Gastroesophageal sphincter (tissue), 3 donors: ENCODE measurements at regions not wholly inside any gene's neighbourhood (a gene's known extent, or its start where the extent isn't known, plus 50 kb on each side); places are given as distances from the start of the nearest gene placed in this dataset.

Experiments
- CTCF ChIP-seq, 4 experiments: fragments of 200-600 bp in 2 of 4; fragments of 450-650 bp in 2 of 4; sonication (generic) in 1 of 4; IDR thresholded peaks; one replicate each; pipeline ENCODE4 v1.5.1; 2017 to 2019; ENCODE audit warnings: antibody characterized with exemption in 4 of 4, mild to moderate bottlenecking in 2 of 4, moderate library complexity in 2 of 4
- EP300 ChIP-seq: sonication (generic); formaldehyde crosslinking; IDR thresholded peaks from one replicate; pipeline ENCODE4 v1.6.1; 2017; ENCODE audit warnings: antibody characterized with exemption, mild to moderate bottlenecking
- POLR2A ChIP-seq, 2 donors: fragments of 450-650 bp; IDR thresholded peaks; one replicate each; pipeline ENCODE4 v1.6.1; 2017; ENCODE audit warnings: antibody characterized with exemption in 2 of 2, mild to moderate bottlenecking in 2 of 2, moderate library complexity in 1 of 2

- TF ChIP-seq CTCF (IDR thresholded peaks at IDR 0.05) (no peak), EP300 (no peak), POLR2A (IDR thresholded peaks at IDR 0.05) (no peak)
Observed at GRCh38 chr2:207341804-207342203, 176.1 kb upstream of the KLF7 start.
